ENCODE measurements at regions not wholly inside any gene's neighbourhood (a gene's known extent, or its start where the extent isn't known, plus 50 kb on each side); places are given as distances from the start of the nearest gene placed in this dataset.

DNA sequence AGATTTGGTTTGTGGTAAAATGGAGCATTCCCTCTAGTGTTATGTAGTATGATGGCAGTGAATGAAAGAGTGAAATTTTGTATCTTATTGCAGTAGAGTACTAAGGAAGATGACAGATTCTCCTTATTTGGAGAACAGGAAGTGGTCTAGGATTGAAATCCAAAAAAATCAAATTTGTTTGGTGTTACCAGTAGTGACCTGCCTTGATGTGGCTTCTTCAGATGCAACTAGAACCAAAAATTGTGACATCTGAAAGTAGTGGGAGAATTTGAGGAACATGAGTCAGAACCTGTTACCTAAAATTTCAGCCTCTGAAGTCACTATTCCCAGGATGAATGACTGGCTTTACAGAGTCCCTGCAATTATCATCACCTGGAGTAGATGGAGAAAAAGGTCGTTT lies 165.9 kb downstream of the KLF5 start:
- TF ChIP-seq, protein P1, sequence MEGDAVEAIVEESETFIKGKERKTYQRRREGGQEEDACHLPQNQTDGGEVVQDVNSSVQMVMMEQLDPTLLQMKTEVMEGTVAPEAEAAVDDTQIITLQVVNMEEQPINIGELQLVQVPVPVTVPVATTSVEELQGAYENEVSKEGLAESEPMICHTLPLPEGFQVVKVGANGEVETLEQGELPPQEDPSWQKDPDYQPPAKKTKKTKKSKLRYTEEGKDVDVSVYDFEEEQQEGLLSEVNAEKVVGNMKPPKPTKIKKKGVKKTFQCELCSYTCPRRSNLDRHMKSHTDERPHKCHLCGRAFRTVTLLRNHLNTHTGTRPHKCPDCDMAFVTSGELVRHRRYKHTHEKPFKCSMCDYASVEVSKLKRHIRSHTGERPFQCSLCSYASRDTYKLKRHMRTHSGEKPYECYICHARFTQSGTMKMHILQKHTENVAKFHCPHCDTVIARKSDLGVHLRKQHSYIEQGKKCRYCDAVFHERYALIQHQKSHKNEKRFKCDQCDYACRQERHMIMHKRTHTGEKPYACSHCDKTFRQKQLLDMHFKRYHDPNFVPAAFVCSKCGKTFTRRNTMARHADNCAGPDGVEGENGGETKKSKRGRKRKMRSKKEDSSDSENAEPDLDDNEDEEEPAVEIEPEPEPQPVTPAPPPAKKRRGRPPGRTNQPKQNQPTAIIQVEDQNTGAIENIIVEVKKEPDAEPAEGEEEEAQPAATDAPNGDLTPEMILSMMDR (IDR thresholded peaks at IDR 0.05) = no peak
- TF ChIP-seq POLR2A (IDR thresholded peaks at IDR 0.05) = no peak
